PFSK-1 (cell line): ENCODE measurements at regions not wholly inside any gene's neighbourhood (a gene's known extent, or its start where the extent isn't known, plus 50 kb on each side); places are given as distances from the start of the nearest gene placed in this dataset.

Experiments used
- POLR2AphosphoS5 ChIP-seq: IDR thresholded peaks from 2 replicates; pipeline ENCODE4 v1.6.1; 2012; ENCODE audit warnings: low read depth, mild to moderate bottlenecking, control low read depth, low read length, moderate library complexity
- TAF1 ChIP-seq: IDR thresholded peaks from 2 replicates; pipeline ENCODE4 v1.6.1; 2012; ENCODE audit warnings: low read length, control low read depth, borderline replicate concordance; ENCODE audit not compliant: insufficient read depth
- TF ChIP-seq, protein P1 (sequence below), 2 experiments: IDR thresholded peaks; 2 replicates each; pipeline versions ENCODE4 v1.6.1 to v1.8.0; 2011 to 2012; ENCODE audit warnings: low read depth in 2 of 2, low read length in 2 of 2, control low read depth in 1 of 2, inconsistent platforms in 1 of 2, mild to moderate bottlenecking in 1 of 2, moderate library complexity in 1 of 2; ENCODE audit not compliant: insufficient read depth in 1 of 2

DNA sequence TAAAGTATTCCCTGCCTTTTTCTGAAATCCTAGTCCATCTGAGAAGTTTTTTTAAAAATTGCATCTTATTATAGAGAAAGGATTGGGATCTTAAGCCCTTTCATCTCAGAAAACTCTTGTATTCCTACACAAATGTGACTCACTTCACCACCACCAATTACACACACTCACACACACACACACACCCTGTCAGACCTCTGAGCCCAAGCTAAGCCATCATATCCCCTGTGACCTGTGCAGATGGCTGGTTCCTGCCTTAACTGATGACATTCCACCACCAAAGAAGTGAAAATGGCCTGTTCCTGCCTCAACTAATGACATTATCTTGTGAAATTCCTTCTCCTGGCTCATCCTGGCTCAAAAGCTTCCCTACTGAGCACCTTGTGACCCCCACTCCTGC lies 1181.9 kb downstream of the ROBO2 start:
- TF ChIP-seq, protein P1, sequence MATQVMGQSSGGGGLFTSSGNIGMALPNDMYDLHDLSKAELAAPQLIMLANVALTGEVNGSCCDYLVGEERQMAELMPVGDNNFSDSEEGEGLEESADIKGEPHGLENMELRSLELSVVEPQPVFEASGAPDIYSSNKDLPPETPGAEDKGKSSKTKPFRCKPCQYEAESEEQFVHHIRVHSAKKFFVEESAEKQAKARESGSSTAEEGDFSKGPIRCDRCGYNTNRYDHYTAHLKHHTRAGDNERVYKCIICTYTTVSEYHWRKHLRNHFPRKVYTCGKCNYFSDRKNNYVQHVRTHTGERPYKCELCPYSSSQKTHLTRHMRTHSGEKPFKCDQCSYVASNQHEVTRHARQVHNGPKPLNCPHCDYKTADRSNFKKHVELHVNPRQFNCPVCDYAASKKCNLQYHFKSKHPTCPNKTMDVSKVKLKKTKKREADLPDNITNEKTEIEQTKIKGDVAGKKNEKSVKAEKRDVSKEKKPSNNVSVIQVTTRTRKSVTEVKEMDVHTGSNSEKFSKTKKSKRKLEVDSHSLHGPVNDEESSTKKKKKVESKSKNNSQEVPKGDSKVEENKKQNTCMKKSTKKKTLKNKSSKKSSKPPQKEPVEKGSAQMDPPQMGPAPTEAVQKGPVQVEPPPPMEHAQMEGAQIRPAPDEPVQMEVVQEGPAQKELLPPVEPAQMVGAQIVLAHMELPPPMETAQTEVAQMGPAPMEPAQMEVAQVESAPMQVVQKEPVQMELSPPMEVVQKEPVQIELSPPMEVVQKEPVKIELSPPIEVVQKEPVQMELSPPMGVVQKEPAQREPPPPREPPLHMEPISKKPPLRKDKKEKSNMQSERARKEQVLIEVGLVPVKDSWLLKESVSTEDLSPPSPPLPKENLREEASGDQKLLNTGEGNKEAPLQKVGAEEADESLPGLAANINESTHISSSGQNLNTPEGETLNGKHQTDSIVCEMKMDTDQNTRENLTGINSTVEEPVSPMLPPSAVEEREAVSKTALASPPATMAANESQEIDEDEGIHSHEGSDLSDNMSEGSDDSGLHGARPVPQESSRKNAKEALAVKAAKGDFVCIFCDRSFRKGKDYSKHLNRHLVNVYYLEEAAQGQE (IDR thresholded peaks at IDR 0.05; ENCODE audit: insufficient read depth in 1 of 2, low read depth in 2 of 2, low read length in 2 of 2): no peak
- TF ChIP-seq POLR2AphosphoS5 (no peak), TAF1 (no peak)
